ENCODE measurements at regions not wholly inside any gene's neighbourhood (a gene's known extent, or its start where the extent isn't known, plus 50 kb on each side); places are given as distances from the start of the nearest gene placed in this dataset.
A peak's percentile ranks its signal among the peaks of the same experiment; 100 is the strongest.

DNA sequence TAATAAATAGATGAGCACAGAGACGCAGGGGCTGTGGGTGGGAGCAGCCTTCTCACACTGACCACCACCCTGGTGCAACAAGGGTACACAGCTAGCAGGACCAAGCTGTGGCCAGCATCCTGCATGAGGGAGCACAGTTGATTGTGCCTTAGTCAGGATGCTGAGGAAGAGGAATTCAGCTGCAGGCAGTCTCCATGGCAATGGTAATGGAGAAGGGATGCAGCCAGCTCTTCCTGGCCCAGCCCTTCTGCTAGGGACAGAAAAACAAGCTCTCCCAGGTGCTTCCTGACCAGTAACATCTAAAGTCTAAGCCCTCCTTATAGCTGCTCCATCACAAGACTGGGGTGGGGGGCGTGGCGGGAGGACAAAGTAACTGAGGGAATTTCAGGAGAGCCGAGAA, 363.5 kb downstream of the BUD13 start:
- no peak for DNase-seq
- TF ChIP-seq POLR2A (IDR thresholded peaks at IDR 0.05; ENCODE audit: low read length), result no peak
- no peak for TF ChIP-seq GATA1 (IDR thresholded peaks at IDR 0.05; ENCODE audit: low read depth, low read length)

DNA sequence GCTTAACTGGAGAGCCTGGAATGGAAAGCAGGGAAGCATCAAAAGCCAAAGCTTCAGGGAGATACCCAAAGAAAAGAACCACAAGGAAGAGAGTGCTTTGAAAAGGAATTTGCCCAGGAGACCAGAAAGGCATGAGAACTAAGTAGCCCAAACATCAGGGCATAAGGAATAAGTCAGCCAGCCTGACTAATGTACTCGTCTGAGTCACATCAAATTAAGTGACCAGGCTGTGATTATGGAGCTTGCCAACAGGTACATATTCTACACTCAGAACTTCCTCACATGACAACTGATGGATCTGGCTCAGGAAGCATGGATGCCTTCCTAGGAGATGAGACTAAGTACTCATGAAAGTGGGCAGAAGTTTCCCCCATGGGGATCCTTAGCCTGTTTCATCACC, 366.7 kb downstream of the BUD13 start:
- DNase-seq, result no peak

DNA sequence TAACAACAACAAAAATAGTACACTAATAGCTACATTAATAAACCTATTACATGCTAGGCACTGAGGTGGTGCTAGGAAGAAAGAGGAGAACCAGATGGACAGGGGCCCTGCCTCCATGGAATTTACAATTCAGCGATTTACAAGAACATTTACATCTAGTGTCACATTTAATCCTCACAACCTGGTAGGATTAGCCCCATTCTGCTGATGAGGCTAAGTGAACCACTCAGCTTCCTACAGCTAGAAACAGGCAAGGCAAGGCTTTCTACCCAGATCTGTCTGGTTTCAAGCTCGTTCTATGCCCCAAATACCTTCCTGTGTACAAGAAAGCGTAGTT, 368.4 kb downstream of the BUD13 start:
- DNase-seq, result no peak

More for the DNA sequence above, 366.7 kb downstream of the BUD13 start:
- TF ChIP-seq GATA1 (IDR thresholded peaks at IDR 0.05; ENCODE audit: low read depth, low read length), result no peak
- TF ChIP-seq POLR2A (IDR thresholded peaks at IDR 0.05; ENCODE audit: low read length), result no peak

DNA sequence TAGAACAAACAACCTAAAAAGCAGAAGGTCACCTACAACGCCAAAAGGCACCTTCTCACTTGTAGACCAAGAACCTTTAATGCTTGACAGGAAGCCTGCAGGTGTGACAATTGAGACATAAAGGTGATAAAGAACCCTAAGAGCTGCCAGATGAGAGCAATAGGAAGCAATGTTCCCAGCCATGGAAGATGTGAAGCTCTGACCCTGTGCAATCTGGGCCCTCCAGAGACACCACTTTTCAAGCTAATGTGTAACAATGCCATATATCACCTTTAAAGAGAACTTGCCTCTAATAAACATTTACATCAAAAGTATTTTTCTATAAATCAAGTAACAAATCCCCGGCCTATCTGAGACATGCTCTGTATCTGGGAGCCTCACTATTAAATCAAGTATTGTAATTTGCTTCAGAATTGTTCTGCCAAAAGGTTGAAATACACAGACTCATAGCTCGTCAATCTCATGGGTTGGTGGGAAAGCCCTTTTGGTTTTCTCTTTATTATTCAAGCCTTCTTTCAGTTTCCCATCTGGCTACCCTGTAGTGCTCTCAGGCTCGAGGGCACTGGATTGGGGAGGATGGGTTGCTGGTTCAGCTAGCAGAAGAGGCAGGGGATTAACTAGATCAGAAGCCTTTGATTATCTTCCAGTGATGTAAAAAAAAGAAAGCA, 368.9 kb downstream of the BUD13 start:
- no peak for DNase-seq
- TF ChIP-seq GATA1 (IDR thresholded peaks at IDR 0.05; ENCODE audit: low read depth, low read length), result no peak
- no peak for TF ChIP-seq POLR2A (IDR thresholded peaks at IDR 0.05; ENCODE audit: low read length)

More for the DNA sequence above, 368.4 kb downstream of the BUD13 start:
- TF ChIP-seq GATA1 (IDR thresholded peaks at IDR 0.05; ENCODE audit: low read depth, low read length), result no peak
- TF ChIP-seq POLR2A (IDR thresholded peaks at IDR 0.05; ENCODE audit: low read length), result no peak

DNA sequence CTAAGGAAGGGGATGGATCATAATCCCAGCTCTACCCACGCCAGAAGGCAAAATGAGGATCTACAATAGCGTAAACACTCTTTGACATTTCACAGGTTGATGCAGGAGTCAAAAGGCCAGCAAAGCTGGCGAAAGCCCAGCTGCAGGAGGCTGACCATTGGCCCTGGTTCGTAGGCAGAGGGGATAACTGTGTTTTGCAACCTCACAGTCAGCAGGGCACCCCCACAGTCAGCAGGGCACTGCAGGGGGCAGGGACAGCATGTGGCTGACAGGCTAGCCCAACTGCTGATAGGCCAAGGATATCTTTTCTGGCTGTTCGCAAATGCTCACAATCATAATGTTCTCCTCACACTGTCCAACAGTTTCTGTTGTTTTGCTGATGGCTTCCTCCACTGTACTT, 372.7 kb downstream of the BUD13 start:
- no peak for TF ChIP-seq GATA1 (IDR thresholded peaks at IDR 0.05; ENCODE audit: low read depth, low read length)
- no peak for TF ChIP-seq POLR2A (IDR thresholded peaks at IDR 0.05; ENCODE audit: low read length)
- DNase-seq, result no peak

DNA sequence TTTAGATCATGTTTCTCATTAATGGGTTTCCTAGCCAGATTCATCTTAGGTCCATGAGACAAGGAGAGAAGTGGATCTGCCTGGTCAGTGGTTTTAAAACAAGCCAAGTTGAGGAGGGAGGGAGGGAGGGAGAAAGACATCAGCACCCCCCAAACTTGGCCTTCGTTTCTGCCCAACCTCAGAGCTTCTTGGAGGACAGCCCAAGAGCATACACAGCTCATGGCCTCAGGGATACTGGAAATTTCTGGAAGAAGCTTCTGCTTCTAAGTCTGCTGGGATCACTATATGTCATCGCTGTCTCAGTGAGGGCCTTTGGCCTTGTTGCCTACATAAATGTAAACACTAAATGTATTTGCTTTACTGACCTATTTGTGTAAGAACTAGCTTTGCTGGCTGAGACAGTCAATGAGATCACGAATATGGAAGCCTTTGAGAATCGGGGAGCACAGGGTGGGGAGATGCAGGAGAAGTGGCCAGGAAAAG, 375.1 kb downstream of the BUD13 start:
- no peak for DNase-seq
- TF ChIP-seq POLR2A (IDR thresholded peaks at IDR 0.05; ENCODE audit: low read length), result no peak
- no peak for TF ChIP-seq GATA1 (IDR thresholded peaks at IDR 0.05; ENCODE audit: low read depth, low read length)

DNA sequence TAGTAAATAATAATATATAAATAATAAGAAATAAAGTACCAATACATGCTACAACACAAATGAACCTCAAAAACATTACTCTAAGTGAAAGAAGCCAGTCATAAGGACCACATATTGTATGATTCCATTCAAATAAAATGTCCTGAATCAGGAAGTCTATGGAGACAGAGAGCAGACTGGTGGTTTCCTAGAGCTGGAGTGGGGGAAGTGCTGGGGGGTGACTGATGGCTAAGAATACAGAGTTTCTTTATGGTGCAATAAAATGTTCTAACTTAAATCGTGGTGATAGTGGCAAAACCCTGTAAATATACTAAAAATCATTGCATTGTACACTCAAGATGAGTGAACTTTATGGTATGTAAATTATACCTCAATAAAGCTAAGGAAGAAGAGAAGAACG, 376.5 kb downstream of the BUD13 start:
- DNase-seq, result no peak

DNA sequence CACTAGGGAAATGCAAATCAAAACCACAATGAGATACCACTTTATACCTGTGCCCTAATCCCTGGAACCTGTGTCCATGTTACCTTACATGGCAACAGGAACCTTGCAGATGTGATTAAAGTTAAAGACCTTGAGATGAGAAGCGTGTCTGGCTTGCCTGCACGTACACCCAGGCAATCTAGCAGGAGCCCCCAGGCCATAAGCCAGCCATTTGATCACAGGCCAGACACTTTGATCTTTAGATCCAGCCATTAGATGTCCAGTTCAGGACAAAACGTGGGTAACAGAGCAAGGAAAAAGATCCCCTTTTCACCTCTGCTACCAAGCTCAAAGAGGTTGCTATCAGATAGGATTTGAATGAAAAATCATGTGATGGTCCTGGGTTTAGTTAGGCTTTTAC, 378.8 kb downstream of the BUD13 start:
- DNase-seq, result no peak
- TF ChIP-seq POLR2A (IDR thresholded peaks at IDR 0.05; ENCODE audit: low read length), result no peak
- TF ChIP-seq GATA1 (IDR thresholded peaks at IDR 0.05; ENCODE audit: low read depth, low read length), result no peak

More for the DNA sequence above, 376.5 kb downstream of the BUD13 start:
- TF ChIP-seq POLR2A (IDR thresholded peaks at IDR 0.05; ENCODE audit: low read length) (no peak), GATA1 (IDR thresholded peaks at IDR 0.05; ENCODE audit: low read depth, low read length) (no peak)

DNA sequence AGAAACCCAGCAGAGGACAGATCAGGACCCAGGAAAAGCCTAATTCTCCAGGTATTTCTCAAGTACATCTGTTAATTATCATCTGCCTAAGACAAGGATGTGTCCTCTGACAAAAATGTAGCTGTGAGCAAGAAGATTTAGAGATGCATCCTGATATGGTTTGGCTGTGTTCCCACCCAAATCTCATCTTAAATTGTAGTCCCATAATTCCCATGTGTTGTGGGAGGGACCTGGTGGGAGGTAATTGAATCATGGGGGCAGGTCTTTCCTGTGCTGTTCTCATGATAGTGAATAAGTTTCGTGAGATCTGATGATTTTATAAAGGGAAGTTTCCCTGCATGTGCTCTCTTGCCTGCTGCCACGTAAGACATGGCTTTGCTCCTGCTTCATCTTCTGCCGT, 381.8 kb downstream of the BUD13 start:
- no peak for DNase-seq
- no peak for TF ChIP-seq GATA1 (IDR thresholded peaks at IDR 0.05; ENCODE audit: low read depth, low read length)
- TF ChIP-seq POLR2A (IDR thresholded peaks at IDR 0.05; ENCODE audit: low read length), result no peak

DNA sequence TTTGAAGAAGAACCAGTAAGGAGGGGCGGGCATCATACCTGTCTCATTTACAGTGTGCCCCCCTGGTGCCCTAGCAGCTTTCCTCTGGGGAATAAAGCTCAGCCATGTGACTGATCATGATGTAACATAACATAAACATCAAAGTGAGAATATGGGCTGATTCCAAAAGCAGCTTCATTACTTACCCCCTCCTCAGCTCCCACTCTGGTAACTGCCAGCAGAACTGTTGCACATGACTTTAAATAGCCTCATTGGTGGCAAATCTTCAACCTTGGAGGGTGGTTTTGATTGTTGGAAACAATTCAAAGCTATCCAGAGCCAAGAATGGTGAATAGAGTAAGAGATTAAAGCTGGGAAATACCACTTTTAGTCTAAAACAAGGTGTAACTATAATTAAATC, 384.6 kb downstream of the BUD13 start:
- DNase-seq, result no peak
- TF ChIP-seq POLR2A (IDR thresholded peaks at IDR 0.05; ENCODE audit: low read length) (no peak), GATA1 (IDR thresholded peaks at IDR 0.05; ENCODE audit: low read depth, low read length) (no peak)

DNA sequence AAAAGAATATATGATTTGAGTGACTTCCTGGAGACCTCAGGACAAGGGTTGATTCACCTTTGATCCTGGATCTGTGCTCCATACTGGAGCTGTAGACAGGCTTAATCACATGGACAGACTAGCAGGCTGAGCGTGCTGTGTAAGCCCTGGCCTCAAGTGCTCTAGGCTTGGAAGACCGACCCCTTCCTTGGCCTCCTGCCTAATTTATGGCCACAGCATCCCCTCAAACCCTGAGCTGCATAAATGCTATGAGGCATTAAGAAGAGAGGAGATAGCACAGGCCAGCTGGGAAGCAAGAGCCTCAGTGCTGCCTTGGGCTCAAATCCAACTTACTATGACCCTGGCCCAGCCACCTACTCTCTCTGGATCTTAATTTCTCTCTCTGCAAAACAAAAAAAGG, 385.1 kb downstream of the BUD13 start:
- no peak for TF ChIP-seq GATA1 (IDR thresholded peaks at IDR 0.05; ENCODE audit: low read depth, low read length)
- TF ChIP-seq POLR2A (IDR thresholded peaks at IDR 0.05; ENCODE audit: low read length), result no peak

DNA sequence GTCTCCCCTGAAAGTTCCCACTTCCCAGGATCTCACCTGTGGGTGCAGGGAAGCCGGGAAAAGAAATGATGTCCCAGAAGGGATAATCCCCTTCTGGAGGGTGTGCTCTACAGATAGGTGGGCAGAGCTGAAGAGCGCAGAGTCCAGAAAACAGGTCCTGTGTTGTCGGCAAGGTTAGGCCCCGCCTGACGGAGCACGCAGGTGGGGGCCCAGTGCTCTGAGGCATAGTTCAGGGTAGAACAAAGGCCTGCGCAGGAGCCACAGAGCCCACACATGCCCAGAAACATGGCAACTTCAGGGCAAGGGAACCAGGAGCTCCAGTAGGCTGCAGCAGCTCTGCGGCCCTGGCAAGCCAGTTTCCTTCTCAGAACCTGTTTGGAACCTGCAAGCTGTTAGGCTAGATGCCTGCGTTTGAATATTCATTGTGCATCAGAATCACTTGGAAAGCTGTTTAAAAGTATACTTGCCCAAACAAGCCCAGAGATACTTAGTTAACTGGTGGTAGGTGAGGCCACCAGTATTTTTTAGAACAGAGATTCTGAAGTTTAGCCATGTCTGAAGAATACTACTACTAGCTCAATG, 386.6 kb downstream of the BUD13 start:
- no peak for TF ChIP-seq GATA1 (IDR thresholded peaks at IDR 0.05; ENCODE audit: low read depth, low read length)
- no peak for TF ChIP-seq POLR2A (IDR thresholded peaks at IDR 0.05; ENCODE audit: low read length)
- DNase-seq, result no peak

More for the DNA sequence above, 385.1 kb downstream of the BUD13 start:
- no peak for DNase-seq

DNA sequence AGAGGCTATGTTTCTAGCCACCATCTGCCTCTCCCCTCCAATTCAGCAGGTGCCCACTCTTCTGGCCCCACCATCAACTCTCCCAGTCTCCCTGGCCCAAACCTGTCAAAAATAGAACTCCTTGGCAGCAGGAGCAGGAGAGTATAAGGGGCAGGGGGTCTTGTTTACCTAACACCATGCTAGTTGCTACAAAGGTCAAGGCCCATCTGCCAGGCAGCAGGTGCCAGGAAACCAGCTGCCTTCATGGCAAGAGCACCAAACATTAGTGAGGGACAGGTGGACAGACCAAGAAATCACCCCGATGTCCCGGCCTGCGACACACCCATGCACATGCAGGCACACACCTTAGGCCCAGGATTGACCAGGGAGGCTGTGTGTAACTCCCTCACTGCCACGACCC, 387.9 kb downstream of the BUD13 start:
- no peak for DNase-seq
- TF ChIP-seq POLR2A (IDR thresholded peaks at IDR 0.05; ENCODE audit: low read length), result no peak
- TF ChIP-seq GATA1 (IDR thresholded peaks at IDR 0.05; ENCODE audit: low read depth, low read length), result no peak

DNA sequence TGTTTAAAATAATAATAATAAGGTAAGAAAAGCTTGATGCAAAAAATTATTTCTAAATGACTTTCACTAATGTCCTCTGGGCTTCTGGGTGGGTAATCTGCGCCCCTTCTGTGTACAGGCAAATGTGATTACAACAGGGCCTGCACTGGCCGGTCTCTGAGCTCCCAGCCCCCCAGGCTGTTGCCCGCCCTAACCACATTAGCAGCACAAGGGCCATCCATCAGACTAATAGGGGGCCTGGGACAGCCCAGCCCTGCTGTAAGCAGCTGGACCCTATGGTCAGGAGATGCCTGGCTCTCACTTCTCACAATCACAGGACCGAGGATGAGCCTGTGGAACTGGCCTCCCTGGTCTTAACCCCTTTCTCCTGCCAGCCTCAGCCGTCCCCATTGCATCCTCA, 388.4 kb downstream of the BUD13 start:
- DNase-seq, result no peak
- no peak for TF ChIP-seq GATA1 (IDR thresholded peaks at IDR 0.05; ENCODE audit: low read depth, low read length)
- TF ChIP-seq POLR2A (IDR thresholded peaks at IDR 0.05; ENCODE audit: low read length), result no peak

DNA sequence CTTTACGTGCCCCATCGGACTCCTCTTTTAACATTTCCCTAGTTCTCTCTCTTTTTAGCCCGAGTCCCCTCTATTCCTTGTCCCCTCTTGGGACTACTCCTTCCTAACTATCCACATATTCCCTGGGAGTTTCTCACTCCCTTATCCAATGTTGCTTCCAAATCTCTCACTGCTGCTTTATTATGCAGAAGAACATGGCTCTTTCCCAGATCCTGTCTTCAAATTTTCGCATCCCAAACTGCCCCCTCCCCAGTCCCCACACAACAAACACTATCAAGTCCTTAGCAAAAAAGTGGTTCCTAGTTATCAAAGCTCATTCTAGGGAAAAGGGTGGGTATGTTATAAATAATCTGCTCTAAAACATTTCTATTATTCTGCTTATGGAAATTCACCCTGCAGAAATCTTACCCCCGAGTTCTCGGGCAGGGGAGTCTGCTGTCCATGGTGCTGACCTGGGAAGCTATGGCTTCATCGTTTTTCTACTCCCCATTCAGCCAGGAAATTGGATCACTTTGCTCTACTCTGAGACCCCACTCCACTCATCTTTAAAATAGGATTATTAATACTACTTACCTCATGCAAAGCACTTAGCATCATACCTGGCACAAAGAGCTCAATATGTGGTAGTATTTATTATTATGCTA, 393.5 kb downstream of the BUD13 start:
- DNase-seq, result peak; percentile 5 to 21

More for the DNA sequence above, 393.5 kb downstream of the BUD13 start:
- TF ChIP-seq GATA1 (IDR thresholded peaks at IDR 0.05; ENCODE audit: low read depth, low read length) (no peak), POLR2A (IDR thresholded peaks at IDR 0.05; ENCODE audit: low read length) (no peak)

Data from erythroblast (primary cell).